BJ (cell line): ENCODE measurements at regions not wholly inside any gene's neighbourhood (a gene's known extent, or its start where the extent isn't known, plus 50 kb on each side); places are given as distances from the start of the nearest gene placed in this dataset.

ENCODE experiments used
- CTCF ChIA-PET: fragments of 350-600 bp; formaldehyde crosslinking; extraction: SDS; loops from one replicate; lab custom pipeline; 2021; ENCODE audit warnings: antibody characterized with exemption, inconsistent platforms; lab: Yijun Ruan, JAX
- POLR2A ChIA-PET: fragments of 300-600 bp; sonication (Branson Sonifier 250); formaldehyde crosslinking; extraction: SDS; loops from one replicate; lab custom pipeline; 2021; ENCODE audit warnings: antibody characterized with exemption; lab: Charles Lee
- DNase-seq: peaks from one replicate; pipeline ENCODE4 v3.0.0-alpha.2; 2011; ENCODE audit warnings: low read depth
- H3K27me3 ChIP-seq: 2 replicates; pipeline ENCODE4 v1.6.0; 2011; ENCODE audit warnings: low read length; ENCODE audit not compliant: control insufficient read depth, insufficient read depth
- H3K36me3 ChIP-seq: 2 replicates; pipeline ENCODE4 v1.5.1; 2011; ENCODE audit warnings: low read length; ENCODE audit not compliant: control insufficient read depth, insufficient read depth
- H3K4me3 ChIP-seq: 2 replicates; pipeline ENCODE4 v1.5.1; 2011; ENCODE audit warnings: low read depth, mild to moderate bottlenecking, control low read depth, low read length
- CTCF ChIP-seq: IDR thresholded peaks from 2 replicates; pipeline ENCODE4 v1.5.1; 2011; ENCODE audit warnings: low read depth, mild to moderate bottlenecking, control low read depth, inconsistent platforms, low read length, moderate library complexity; ENCODE audit not compliant: insufficient read depth

DNA sequence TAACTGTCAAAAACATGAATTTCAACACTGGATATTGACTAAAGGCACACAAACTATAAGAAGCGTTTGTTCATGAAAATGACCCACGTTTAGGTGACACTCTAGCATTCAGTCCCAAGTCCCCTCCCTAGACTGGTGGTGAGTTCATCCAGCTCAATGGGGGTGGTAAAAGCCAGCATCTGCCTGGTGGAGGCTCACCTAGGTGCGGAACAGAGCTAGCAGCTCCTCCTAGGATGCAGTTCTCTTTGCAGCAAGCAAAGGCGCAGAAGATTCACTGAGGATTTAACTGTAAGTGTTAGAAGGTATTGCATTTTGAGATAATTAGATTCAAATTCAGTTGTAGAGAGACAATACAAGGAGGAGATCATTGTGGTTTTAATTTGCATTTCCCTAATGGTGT is 87.6 kb downstream of the VSTM2A start:
- no peak overlapping the region for H3K4me3 ChIP-seq
- POLR2A ChIA-PET: no interaction called here
- H3K27me3 ChIP-seq: no peaks in the 10 kb centered on the region
- no peak for TF ChIP-seq CTCF
- DNase-seq: no peak
- CTCF ChIA-PET: interaction anchor here (1.2 kb wide), 1 partner anchor 12 kb away, joined by 4 read pairs; no protein-coding TSS in a partner anchor
- no peaks in the 10 kb centered on the region for H3K36me3 ChIP-seq

DNA sequence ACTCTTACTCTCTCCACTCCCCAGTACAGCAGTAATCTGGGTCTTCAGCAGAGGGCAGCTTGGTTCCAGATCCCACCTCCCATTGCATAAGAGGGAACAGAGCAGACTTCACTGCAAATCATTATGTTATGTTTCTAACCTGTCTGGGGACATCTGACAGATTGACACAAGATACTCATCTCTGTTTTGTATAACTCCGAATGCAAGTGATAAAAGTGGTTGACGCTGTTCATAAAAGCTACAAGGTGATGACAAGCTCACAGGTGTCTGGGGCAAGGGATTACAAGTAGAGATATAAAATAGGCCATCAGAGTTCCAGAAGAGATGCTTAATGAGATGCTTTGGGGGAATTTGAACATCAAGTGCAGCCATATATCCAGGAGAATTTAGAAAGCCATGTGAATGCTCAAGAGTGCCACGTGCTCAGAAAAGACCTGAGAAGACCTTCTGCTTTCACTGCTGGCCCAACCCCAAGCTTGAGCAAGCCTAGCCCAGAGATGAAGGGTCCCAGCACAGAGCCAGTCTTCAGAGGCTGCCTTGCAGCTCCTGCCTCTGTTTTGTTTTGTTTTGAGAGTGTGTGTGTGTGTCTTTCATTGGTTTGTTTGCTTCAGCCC is 80.6 kb downstream of the VSTM2A start:
- no peak for TF ChIP-seq CTCF
- ChIA-PET POLR2A (no interaction called here), CTCF (no interaction called here)
- H3K27me3 ChIP-seq: no peaks in the 10 kb centered on the region
- no peak for DNase-seq
- no peaks in the 10 kb centered on the region for H3K36me3 ChIP-seq
- H3K4me3 ChIP-seq: no peak overlapping the region
